H7 (cell line): ENCODE measurements at regions not wholly inside any gene's neighbourhood (a gene's known extent, or its start where the extent isn't known, plus 50 kb on each side); places are given as distances from the start of the nearest gene placed in this dataset.

ENCODE experiments used
- DNase-seq: peaks from one replicate; pipeline ENCODE4 v3.0.0; 2012
- H3K27me3 ChIP-seq: 2 replicates; pipeline ENCODE4 v1.6.0; 2011; ENCODE audit warnings: mild to moderate bottlenecking, low read length; ENCODE audit not compliant: control insufficient read depth, insufficient read depth
- H3K36me3 ChIP-seq: replicated peaks from 2 replicates; pipeline ENCODE4 v1.5.1; 2011; ENCODE audit warnings: low read length; ENCODE audit not compliant: control insufficient read depth, insufficient read depth
- H3K4me3 ChIP-seq: 2 replicates; pipeline ENCODE4 v1.5.1; 2011; ENCODE audit warnings: low read depth, mild to moderate bottlenecking, control low read depth, low read length, moderate library complexity; ENCODE audit not compliant: insufficient read depth

DNA sequence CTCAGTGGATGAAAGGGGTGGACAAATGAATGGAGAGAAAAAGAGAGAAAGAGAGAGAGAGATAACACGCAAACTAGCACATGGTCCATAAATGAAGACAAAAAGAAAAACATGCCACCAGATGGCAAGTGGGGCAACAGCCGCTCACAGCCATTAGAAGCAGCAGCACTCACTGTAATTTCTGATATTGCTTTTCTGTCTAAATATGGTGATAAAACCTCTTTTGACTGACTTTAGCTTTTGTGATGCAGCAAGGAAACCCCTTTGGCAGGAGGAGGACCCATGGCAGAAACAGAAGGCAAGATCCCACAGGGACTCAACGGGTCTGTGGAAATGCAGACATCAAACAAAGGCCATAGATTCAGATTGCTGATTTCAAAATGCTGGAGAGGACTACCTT lies 88.0 kb upstream of the CDH20 start:
- no peak overlapping the region for H3K4me3 ChIP-seq

GRCh38 chr18:61248589-61248988 lies 84.6 kb upstream of the CDH20 start:
- H3K36me3 ChIP-seq = no peaks in the 10 kb centered on the region
- no peaks in the 10 kb centered on the region for H3K27me3 ChIP-seq
- no peak overlapping the region for H3K4me3 ChIP-seq
- DNase-seq = no peak

More for the DNA sequence above, 88.0 kb upstream of the CDH20 start:
- no peak for DNase-seq
- H3K36me3 ChIP-seq = no peaks in the 10 kb centered on the region
- no peaks in the 10 kb centered on the region for H3K27me3 ChIP-seq

GRCh38 chr18:61256291-61256690 lies 76.9 kb upstream of the CDH20 start:
- no peak for DNase-seq
- Histone ChIP-seq H3K36me3 (no peaks in the 10 kb centered on the region), H3K4me3 (no peak overlapping the region), H3K27me3 (no peaks in the 10 kb centered on the region)

GRCh38 chr18:61261870-61262269 lies 71.4 kb upstream of the CDH20 start:
- Histone ChIP-seq H3K4me3 (no peak overlapping the region), H3K36me3 (no peaks in the 10 kb centered on the region), H3K27me3 (no peaks in the 10 kb centered on the region)
- DNase-seq = no peak

- Histone ChIP-seq H3K36me3 (no peaks in the 10 kb centered on the region), H3K27me3 (peaks cover 4% of the 10 kb centered on the region; the same call in 1 of the 2 replicates), H3K4me3 (no peak overlapping the region)
- no peak for DNase-seq
Observed at GRCh38 chr18:61272793-61273192, 60.4 kb upstream of the CDH20 start.

GRCh38 chr18:61273533-61273932 lies 59.7 kb upstream of the CDH20 start:
- DNase-seq = no peak
- peaks cover 4% of the 10 kb centered on the region; the same call in 1 of the 2 replicates for H3K27me3 ChIP-seq

DNA sequence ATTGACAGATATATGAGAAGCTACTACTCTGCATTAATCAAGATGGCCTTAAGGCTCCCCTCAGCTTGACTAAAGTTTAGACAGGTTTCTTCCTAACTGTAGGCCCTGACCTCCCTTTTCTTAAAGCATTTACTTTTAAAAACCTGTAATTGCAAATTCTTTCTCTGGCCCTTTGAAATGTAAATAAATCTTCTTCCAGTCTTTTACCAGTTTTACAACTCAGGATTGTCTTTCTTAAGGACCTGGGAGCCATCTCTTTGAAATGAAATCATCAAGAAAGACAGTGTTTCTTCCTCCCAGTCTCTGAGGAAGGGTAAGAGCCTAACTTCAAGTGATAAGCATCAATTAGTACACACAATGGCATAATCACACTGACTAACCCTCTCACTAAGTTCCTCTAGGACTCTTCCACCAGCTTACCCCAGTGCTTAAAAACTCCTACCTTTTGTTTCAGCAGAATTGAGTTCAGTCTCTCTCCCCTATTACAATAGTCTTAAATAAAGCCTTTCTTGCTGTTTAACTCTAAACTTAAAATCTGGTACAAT lies 58.7 kb upstream of the CDH20 start:
- H3K27me3 ChIP-seq = peaks cover 4% of the 10 kb centered on the region; the same call in 1 of the 2 replicates
- H3K4me3 ChIP-seq = no peak overlapping the region
- no peak for DNase-seq
- no peaks in the 10 kb centered on the region for H3K36me3 ChIP-seq

More at GRCh38 chr18:61273533-61273932, 59.7 kb upstream of the CDH20 start:
- no peaks in the 10 kb centered on the region for H3K36me3 ChIP-seq
- no peak overlapping the region for H3K4me3 ChIP-seq

DNA sequence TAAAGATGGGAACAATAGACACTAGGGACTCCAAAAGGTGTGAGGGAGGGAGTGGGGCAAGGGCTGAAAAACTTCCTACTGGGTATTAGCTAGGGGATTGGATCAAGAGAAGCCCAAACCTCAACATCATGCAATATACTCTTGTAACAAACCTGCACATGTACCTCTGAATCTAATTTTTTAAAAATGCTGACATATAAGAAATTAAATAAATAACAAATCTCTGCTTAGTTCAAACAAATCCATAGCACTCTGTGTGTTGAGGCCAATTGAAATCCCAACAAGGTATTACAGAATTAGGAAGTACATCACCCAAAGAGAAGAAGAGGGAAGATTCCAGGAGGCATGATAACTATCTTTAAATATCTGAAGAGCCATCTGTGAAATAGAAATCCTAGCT lies 55.4 kb upstream of the CDH20 start:
- no peak overlapping the region for H3K4me3 ChIP-seq
- peaks cover 4% of the 10 kb centered on the region; the same call in 1 of the 2 replicates for H3K27me3 ChIP-seq
- no peak for DNase-seq
- H3K36me3 ChIP-seq = no peaks in the 10 kb centered on the region

DNA sequence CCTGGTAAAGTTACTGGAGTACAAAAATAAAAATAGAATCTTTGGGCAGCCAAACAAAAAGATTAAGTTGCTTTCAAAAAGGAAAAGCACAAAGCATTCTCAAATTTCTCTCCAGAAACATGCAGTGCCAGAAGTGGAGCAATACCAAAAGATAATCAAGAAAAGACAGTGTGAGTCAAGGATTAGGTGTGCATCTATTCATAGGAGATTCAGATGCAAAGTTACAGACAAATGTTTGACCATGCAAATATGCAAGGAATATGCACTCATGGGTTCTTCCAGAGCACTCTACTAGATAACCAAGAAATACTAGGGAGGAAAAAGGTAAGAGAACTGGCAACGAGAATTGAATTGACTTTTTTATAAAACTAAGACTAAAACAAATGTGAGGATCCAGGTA lies 51.8 kb upstream of the CDH20 start:
- Histone ChIP-seq H3K27me3 (no peaks in the 10 kb centered on the region), H3K36me3 (no peaks in the 10 kb centered on the region), H3K4me3 (no peak overlapping the region)
- no peak for DNase-seq

GRCh38 chr18:61282926-61283325 lies 50.3 kb upstream of the CDH20 start:
- Histone ChIP-seq H3K36me3 (no peaks in the 10 kb centered on the region), H3K27me3 (no peaks in the 10 kb centered on the region), H3K4me3 (no peak overlapping the region)
- no peak for DNase-seq
